Endodermal cell (in vitro differentiated cells): ENCODE measurements at regions not wholly inside any gene's neighbourhood (a gene's known extent, or its start where the extent isn't known, plus 50 kb on each side); places are given as distances from the start of the nearest gene placed in this dataset.

ENCODE experiments used
- DNase-seq: peaks from one replicate; pipeline ENCODE4 v3.0.0-alpha.2; 2017
- H3K27ac ChIP-seq: 2 replicates; pipeline ENCODE4 v1.5.1; 2013; ENCODE audit warnings: mild to moderate bottlenecking, low read depth, low read length, moderate library complexity
- H3K27me3 ChIP-seq: 2 replicates; pipeline ENCODE4 v1.6.1; 2013; ENCODE audit warnings: mild to moderate bottlenecking, low read length, moderate library complexity; ENCODE audit not compliant: insufficient read depth, control insufficient read depth, poor library complexity, severe bottlenecking
- H3K36me3 ChIP-seq: 2 replicates; pipeline ENCODE4 v1.7.0; 2013; ENCODE audit warnings: mild to moderate bottlenecking, low read length, moderate library complexity; ENCODE audit not compliant: control insufficient read depth, insufficient read depth
- H3K4me1 ChIP-seq: one replicate; pipeline ENCODE4 v1.7.0; 2013; ENCODE audit warnings: low read length; ENCODE audit not compliant: control insufficient read depth, insufficient read depth
- H3K4me3 ChIP-seq: 2 replicates; pipeline ENCODE4 v1.5.1; 2013; ENCODE audit warnings: mild to moderate bottlenecking, low read length, moderate library complexity
- H3K9ac ChIP-seq: 2 replicates; pipeline ENCODE4 v1.6.1; 2013; ENCODE audit warnings: mild to moderate bottlenecking, low read length, moderate library complexity; ENCODE audit not compliant: poor library complexity, severe bottlenecking; ENCODE audit errors: extremely low read depth
- H3K9me3 ChIP-seq: 2 replicates; pipeline ENCODE4 v1.6.1; 2013; ENCODE audit warnings: mild to moderate bottlenecking, low read length, moderate library complexity; ENCODE audit not compliant: control insufficient read depth
- H3K27ac Mint-ChIP-seq: 2 replicates; pipeline ENCODE4 v1.8.0; 2020; ENCODE audit warnings: mixed read lengths
- H3K27me3 Mint-ChIP-seq: 2 replicates; pipeline ENCODE4 v1.8.0; 2021; ENCODE audit warnings: mild to moderate bottlenecking, mixed read lengths; ENCODE audit not compliant: insufficient read depth
- H3K36me3 Mint-ChIP-seq: 2 replicates; pipeline ENCODE4 v1.8.0; 2020; ENCODE audit warnings: low read depth, mixed read lengths
- H3K4me1 Mint-ChIP-seq: 2 replicates; pipeline ENCODE4 v1.8.0; 2020; ENCODE audit warnings: mixed read lengths
- H3K4me3 Mint-ChIP-seq: 2 replicates; pipeline ENCODE4 v1.8.0; 2020; ENCODE audit warnings: mild to moderate bottlenecking, moderate library complexity, mixed read lengths
- H3K9me3 Mint-ChIP-seq: 2 replicates; pipeline ENCODE4 v1.8.0; 2020; ENCODE audit warnings: mild to moderate bottlenecking, mixed read lengths
- CTCF ChIP-seq: fragments of 200-600 bp; sonication (generic); conservative IDR thresholded peaks from 2 replicates; pipeline ENCODE4 v1.5.0; 2021; ENCODE audit warnings: antibody characterized with exemption, mild to moderate bottlenecking
- WGBS, 2 experiments: methylation state at CpG; one replicate each; pipeline versions ENCODE4 v1.1.5 to v1.1.7; 2013; ENCODE audit warnings: missing lambda C conversion rate in 2 of 2, mixed read lengths in 1 of 2; ENCODE audit not compliant: insufficient coverage in 1 of 2, insufficient read length in 1 of 2; 5-methylcytosine and 5-hydroxymethylcytosine counted together

- no peak for DNase-seq
- Mint-ChIP-seq H3K4me3 (no peak overlapping the region), H3K27me3 (no peaks in the 10 kb centered on the region), H3K9me3 (no peaks in the 10 kb centered on the region), H3K4me1 (no peaks in the 10 kb centered on the region), H3K36me3 (no peaks in the 10 kb centered on the region), H3K27ac (no peak overlapping the region)
- Histone ChIP-seq H3K9me3 (no peaks in the 10 kb centered on the region), H3K36me3 (no peaks in the 10 kb centered on the region), H3K27me3 (no peaks in the 10 kb centered on the region), H3K4me1 (no peaks in the 10 kb centered on the region), H3K9ac (no peak overlapping the region), H3K4me3 (no peak overlapping the region), H3K27ac (no peak overlapping the region)
- TF ChIP-seq CTCF, result no peak
- 68 to 89% methylated on average over 2 to 4 of the region's 4 CpGs for WGBS, 2 experiments
These were observed 140.0 kb downstream of the CHRM3 start for GRCh38 chr1:239526391-239526790.

- H3K4me1 ChIP-seq, result no peaks in the 10 kb centered on the region
- no peak overlapping the region for H3K4me3 ChIP-seq
- Mint-ChIP-seq H3K9me3 (no peaks in the 10 kb centered on the region), H3K27me3 (no peaks in the 10 kb centered on the region), H3K27ac (no peak overlapping the region), H3K4me1 (no peaks in the 10 kb centered on the region), H3K36me3 (no peaks in the 10 kb centered on the region), H3K4me3 (no peak overlapping the region)
- no peaks in the 10 kb centered on the region for H3K9me3 ChIP-seq
- H3K36me3 ChIP-seq, result no peaks in the 10 kb centered on the region
- H3K27ac ChIP-seq, result no peak overlapping the region
- no peak for DNase-seq
- no peaks in the 10 kb centered on the region for H3K27me3 ChIP-seq
- TF ChIP-seq CTCF, result no peak
- no peak overlapping the region for H3K9ac ChIP-seq
- 83 to 92% methylated on average over 1 to 3 of the region's 3 CpGs for WGBS, 2 experiments
These were observed 140.8 kb downstream of the CHRM3 start for GRCh38 chr1:239527051-239527693.

- WGBS, 2 experiments, result 92 to 100% methylated on average over 2 to 5 of the region's 5 CpGs
- peaks cover 2% of the 10 kb centered on the region for H3K9me3 Mint-ChIP-seq
These were observed 149.9 kb downstream of the CHRM3 start for GRCh38 chr1:239536165-239536849.

More at GRCh38 chr1:239536165-239536849, 149.9 kb downstream of the CHRM3 start:
- no peaks in the 10 kb centered on the region for H3K27me3 ChIP-seq
- no peaks in the 10 kb centered on the region for H3K27me3 Mint-ChIP-seq
- H3K27ac ChIP-seq, result no peak overlapping the region
- H3K4me1 ChIP-seq, result no peaks in the 10 kb centered on the region
- H3K27ac Mint-ChIP-seq, result no peak overlapping the region
- no peak overlapping the region for H3K4me3 Mint-ChIP-seq
- no peak overlapping the region for H3K9ac ChIP-seq
- no peaks in the 10 kb centered on the region for H3K36me3 Mint-ChIP-seq
- H3K36me3 ChIP-seq, result no peaks in the 10 kb centered on the region
- no peak for TF ChIP-seq CTCF
- no peak overlapping the region for H3K4me3 ChIP-seq
- no peak for DNase-seq
- no peaks in the 10 kb centered on the region for H3K4me1 Mint-ChIP-seq
- no peaks in the 10 kb centered on the region for H3K9me3 ChIP-seq
